ENCODE measurements at regions not wholly inside any gene's neighbourhood (a gene's known extent, or its start where the extent isn't known, plus 50 kb on each side); places are given as distances from the start of the nearest gene placed in this dataset.
"Not testable (repeated sequence)": the region's sequence is repeated elsewhere in the genome, so short reads cannot be mapped to it uniquely, and the experiment has no call there.

DNA sequence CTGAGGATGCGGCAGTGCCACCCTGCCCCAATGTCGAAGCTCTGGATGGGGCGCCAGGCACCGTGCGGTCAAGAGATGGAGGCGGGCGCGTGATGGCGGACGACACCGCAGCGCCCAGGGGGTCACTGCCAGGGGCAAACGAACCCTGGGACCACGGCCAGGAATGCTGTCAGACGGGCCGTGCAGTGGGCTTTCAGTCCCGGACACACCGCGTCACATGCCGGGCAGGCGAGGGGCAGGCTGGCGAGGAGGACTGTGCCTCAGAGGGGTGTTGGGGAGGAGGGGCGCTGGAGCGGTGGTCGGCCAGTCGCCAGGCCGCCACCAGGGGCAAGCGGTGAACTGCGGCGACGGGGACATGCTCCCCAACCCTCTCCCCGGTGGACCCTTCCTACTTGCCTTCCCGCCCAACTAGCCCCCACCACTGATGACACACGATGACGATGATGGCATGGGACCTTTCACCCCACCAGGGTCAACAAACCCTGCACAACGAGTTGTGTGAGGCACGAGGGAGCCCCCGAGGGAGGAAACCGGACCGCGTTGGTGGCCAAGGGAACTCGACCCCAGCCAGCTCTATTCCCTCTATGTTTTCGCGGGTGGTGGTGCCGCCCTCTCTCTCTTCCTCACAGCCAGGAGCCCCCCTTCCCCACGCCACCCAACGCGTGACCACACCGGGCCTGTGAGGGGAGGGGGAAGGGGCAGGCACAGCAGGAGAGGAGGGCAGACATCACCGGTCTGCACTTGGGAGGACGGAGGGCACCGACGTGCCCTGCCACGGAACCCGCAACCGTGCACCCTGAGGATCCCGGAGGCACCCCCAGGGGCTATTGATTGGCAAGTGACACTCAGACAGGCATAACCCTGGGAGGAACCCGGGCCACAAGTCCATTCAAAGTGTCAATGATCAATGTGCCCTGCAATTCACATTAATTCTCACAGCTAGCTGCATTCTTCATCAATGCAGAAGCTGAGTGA, 1960.9 kb upstream of the DEFB115 start:
- H3K4me3 ChIP-seq (ENCODE audit: low read depth, low read length) = no peak overlapping the region

DNA sequence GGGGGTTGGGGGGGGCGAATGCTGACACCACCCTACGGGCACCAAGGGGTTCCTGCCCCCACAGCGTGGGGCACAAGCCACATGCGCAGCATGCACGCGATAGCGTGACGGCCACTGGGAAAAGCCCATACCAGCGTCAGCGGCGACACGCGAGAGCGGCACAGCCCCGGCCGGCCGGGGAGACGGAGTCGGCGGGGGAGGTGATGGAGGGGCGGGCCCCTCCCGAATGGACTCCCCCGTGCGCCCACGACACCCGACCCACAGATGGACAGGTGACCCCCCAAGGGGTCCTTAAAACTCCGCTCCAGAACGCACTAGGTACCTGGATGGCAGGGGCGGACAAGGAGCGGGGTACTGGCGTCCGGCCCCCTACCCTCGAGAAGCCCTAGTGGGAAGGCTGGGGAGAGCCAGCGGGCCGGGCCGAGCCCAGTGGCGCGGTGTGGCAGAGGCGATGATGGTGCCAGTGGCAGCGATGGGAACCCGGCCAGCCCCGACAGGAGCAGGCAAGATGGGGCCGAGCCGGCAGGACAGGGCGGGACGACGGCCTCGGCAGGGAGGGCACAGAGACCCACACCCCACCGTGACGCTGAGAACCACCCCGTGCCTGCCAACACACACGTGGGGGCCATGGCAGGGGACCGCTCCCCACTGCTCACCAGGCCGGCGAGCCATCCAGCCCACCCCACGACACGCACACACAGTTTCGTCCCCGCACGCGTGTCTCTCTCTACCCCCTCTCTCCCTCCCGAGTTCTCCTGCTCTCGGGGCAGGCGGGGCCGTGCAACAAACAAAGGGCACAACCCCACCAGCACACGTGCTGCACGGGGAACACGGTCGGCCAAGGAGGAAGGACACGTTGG, 1959.8 kb upstream of the DEFB115 start:
- no peak overlapping the region for H3K4me3 ChIP-seq (ENCODE audit: low read depth, low read length)

DNA sequence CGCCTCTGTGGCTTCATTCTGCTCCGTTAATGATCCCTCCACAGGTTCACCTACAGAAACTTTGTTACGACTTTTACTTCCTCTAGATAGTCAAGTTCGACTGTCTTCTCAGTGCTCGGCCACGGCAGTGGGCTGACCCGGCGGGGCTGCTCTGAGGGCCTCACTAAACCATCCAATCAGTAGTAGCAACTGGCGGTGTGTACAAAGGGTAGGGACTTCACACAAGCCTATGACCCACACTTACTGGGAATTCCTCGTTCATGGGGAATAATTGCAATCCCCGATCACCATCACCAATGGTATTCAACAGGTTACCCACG, 1959.2 kb upstream of the DEFB115 start:
- no peak overlapping the region for H3K4me3 ChIP-seq (ENCODE audit: low read depth, low read length)

DNA sequence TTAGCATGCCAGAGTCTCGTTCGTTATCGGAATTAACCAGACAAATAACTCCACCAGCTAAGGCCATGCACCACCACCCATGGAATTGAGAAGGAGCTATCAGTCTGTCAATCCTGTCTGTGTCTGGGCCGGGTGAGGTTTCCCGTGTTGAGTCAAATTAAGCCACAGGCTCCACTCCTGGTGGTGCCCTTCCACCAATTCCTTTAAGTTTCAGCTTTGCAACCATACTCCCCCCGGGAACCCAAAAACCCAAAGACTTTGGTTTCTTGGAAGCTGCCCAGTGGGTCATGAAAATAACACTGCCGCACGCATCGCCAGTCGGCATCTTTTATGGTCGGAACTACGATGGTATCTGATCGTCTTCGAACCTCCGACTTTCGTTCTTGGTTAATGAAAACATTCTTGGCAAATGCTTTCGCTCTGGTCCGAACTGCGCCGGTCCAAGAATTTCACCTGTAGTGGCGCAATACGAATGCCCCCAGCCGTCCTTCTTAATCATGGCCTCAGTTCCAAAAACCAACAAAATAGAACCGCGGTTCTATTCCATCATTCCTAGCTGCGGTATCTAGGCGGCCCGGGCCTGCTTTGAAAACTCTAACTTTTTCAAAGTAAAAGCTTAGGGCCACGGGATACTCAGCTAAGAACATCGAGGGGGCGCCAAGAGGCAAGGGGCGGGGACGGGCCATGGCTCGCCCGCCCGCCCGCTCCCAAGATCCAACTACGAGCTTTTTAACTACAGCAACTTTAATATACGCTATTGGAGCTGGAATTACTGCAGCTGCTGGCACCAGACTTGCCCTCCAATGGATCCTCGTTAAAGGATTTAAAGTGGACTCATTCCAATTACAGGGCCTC, 1958.5 kb upstream of the DEFB115 start:
- no peak overlapping the region for H3K4me3 ChIP-seq (ENCODE audit: low read depth, low read length)

DNA sequence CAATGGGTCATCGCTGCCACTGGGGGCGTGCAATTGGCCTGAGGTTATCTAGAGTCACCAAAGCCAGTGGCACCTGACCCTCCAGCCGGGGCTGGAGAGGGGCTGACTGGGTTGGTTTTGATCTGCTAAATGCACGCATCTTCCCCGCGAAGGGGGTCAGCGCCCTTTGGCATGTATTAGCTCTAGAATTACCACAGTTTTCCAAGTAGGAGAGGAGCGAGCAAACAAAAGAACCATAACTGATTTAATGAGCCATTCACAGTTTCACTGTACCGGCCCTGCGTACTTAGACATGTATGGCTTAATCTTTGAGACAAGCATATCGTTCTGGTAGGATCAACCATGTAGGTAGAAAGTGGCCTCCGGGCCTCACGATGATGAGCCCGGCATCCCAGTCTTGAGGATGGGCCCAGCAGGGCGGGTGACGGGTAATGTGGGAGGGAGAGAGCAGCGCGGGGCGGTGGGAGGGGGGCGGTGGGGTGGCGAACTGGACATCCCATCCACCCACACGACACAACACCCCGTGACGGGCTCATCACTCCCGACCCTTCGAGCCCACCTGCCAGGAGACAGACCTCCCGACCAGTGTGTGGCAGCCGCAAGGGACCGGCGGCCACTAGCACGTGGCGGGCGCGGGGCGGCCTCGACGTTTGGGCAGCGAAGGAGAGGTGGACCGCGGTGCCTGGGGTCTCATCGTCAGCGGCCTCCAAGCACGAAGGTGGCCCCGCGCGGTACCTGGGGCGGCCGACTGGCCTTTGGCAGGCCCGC, 1957.5 kb upstream of the DEFB115 start:
- H3K4me3 ChIP-seq (ENCODE audit: low read depth, low read length) = no peak overlapping the region

DNA sequence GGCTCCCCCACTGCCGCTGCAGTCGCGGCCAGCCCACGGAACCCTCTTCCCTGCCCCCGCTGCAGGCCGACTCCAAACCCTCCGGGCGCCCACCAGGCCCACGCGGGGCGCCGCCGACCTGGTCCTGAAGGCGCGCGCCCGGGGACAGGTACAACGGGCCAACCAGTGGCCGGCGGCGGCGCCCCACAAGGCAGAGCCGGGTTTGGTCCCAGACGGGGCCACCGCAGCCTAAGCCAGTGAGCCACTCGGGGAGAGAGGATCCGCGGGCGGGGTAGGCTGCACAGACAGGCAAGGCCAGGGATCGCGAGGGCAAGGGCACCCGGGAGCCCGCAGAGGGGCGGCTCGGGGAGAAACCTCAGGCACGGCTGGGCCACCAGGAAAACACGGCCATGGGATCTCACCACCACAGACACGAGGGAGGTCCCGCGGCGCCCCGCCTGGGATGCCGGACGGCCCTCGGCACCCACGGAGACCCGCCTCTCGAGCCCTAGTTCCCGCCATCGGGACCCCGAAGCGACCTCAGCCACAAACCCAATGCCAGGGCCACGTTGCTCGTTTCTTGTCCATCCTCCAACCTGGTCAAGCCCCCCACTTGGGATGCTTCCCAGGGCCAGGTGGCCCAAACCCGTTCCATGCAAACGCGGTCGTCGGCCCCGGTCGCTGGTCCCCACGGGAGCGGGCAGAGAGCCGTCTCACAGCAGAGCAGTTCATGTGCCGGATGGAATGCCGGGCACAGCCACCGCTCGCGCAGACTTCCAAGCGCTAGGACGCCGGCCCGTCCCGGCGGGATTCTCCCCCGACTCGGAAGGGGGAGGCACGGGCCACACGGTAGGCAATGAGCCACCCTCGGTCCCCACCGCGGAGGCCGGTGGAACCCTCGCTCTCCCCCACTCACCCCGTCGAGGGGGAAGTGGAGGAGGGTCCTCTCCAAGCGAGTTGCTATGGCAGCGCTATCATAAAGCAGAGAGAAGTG, 1956.6 kb upstream of the DEFB115 start:
- H3K4me3 ChIP-seq (ENCODE audit: low read depth, low read length) = no peak overlapping the region

DNA sequence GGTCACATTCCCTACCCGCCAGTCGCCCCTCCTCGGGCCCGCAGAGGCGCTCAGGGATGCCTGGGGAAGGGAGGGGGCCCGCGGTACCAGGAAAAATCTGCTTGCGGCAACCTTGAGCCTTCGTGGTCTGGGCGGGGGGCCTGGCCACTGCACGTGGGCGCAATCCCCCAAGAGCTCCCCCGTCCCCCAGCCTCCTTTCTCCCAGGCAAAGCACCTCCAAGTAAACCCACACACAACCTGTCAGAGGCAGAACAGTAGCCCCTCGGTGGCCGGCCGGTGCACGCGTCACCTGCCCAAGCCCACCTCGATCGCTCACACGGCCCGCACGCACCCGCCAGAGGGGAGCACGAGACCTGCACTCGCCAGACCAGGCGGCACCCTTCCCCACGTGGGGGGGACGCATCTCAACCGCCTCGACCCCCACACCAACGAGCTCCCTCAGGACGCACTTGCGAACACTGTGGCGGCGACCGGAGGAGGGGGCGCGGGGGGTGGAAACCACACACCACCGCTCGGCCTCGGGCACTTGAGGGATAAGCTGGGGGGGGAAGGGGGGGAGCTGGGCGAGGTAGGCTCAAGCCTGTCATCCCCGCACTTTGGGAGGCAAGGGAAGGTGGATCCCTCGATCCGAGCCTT, 1955.7 kb upstream of the DEFB115 start:
- no peak overlapping the region for H3K4me3 ChIP-seq (ENCODE audit: low read depth, low read length)

DNA sequence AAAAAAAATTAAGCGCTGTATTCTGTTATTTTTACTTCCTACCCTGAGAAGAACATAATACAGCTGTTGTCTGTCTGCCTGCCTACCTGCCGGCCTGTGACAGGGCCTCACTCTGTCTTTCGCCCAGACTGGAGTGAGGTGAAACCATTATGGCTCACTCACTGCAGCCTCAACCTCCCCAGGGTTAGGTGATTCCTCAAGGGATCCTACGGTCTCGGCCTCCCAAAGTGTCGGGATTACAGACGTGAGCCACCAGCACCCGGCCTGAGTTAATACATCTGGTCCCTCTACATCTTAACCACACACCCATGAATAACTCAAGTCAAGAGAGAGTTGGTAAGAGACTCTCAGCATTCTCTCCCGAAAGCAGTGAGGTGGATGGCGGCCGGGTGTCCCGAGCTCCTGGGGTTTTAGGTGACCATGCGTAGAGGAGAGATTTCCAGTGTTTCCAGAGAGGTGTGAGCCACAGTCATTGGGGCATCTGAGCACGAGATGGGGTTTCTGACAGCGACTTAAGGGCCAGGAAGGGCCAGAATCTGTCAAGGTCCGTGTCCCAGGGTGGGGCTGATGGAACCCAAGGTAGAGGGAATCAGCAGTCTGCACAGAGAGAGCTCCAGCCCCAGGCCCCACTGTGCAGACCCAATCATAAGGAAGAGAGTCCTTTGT, 1954.4 kb upstream of the DEFB115 start:
- H3K4me3 ChIP-seq (ENCODE audit: low read depth, low read length) = no peak overlapping the region

DNA sequence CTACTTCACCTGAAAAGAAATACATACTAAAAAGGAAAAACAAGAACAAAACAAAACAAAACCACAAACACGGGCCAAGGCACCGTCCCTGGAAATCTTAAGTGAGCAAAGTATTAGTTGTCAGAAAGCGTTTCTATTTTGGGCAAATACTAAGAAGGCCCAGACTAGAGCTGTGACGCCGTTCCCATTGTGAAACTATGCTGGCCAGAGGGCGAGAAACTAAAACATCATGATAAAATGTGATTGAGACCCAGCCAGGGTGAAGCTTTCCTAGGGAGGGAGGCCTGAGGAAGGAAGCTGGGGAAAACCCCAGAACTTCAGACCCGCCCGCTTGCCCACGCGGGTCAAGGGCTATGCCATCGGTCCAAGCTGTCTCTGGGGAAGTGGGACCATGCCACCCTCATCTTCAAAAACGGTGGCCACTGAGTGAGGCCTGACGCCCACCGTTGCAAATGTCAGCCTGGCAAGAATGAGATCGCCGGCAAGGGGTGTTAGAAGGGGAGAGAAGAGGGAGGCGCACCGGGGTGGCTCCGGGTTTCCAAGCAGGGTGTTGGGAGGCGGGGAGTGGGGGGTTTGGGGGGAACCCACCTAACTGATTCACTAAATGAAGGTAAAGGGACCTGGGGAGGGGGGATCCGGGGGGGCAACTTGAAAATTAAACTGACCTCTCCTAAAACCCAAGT, 1950.9 kb upstream of the DEFB115 start:
- no peak overlapping the region for H3K4me3 ChIP-seq (ENCODE audit: low read depth, low read length)

DNA sequence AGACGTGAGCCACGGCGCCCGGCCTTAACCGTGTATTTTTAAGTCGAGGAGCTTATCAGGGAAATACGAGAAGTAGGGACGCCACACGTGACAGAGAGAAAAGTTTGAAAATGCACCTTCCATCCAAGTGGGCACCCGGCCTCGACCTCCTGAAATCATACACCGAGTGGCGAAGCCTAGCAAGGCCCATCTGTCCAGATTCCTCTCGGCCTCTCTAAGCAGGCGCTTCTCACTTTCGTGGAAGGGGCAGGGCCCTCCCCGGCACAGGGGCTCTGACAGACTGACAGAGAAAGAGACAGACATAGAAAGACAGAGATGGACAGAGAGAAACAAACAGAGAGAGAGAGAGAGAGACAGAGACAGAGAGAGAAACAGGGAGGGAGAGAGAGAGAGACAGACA, 1950.0 kb upstream of the DEFB115 start:
- not testable (repeated sequence) for H3K4me3 ChIP-seq (ENCODE audit: low read depth, low read length)

DNA sequence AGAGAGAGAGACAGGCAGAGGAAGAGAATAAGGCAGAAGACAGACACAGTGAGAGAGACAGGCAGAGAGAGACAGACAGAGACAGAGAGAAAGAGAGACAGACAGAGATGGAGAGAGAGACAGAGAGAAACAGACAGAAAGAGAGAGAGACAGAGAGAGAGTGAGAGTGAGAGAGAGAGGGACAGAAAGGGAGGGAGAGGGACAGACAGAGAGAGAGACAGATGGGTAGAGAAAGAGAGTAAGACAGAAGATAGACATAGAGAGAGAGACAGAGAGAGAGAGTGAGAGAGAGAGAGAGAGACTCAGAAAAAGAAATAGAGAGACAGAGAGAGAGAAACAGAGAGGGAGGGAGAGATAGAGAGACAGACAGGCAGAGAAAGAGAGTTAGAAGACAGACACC, 1948.5 kb upstream of the DEFB115 start:
- H3K4me3 ChIP-seq (ENCODE audit: low read depth, low read length) = not testable (repeated sequence)

DNA sequence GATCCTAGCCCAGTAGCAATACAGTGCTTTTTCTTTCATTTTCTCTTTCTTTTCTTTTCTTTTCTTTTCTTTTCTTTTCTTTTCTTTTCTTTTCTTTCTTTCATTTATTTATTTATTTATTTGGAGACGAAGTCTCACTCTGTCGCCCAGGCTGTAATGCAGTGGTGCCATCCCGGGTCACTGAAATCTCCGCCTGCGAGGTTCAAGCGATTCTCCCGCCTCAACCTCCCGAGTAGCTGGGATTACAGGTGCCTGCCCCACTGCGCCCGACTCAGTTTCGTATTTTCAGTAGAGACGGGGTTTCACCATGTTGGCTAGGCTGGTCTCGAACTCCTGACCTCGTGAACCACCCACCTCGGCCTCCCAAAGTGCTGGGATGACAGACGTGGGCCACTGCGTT, 1948.0 kb upstream of the DEFB115 start:
- H3K4me3 ChIP-seq (ENCODE audit: low read depth, low read length) = not testable (repeated sequence)

DNA sequence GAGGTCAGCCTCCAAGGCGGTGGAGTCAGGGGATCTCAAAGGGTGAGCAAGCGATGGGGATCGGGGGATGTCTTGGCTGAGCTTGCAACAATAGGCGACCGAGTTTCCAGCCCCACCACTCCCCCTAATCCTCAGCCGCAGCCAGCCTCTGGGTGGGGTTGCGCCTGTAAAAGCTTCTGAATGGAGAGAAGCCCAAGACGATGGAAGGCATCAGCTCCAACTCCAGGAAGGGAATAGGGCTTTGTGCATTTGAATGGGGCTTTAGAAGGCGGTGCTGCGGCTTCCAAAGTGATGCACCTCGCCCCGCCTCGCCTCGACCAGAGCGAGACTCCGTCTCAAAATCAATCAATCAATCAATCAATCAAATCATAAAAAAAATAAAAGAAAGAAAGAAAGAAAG, 1946.4 kb upstream of the DEFB115 start:
- H3K4me3 ChIP-seq (ENCODE audit: low read depth, low read length) = not testable (repeated sequence)

DNA sequence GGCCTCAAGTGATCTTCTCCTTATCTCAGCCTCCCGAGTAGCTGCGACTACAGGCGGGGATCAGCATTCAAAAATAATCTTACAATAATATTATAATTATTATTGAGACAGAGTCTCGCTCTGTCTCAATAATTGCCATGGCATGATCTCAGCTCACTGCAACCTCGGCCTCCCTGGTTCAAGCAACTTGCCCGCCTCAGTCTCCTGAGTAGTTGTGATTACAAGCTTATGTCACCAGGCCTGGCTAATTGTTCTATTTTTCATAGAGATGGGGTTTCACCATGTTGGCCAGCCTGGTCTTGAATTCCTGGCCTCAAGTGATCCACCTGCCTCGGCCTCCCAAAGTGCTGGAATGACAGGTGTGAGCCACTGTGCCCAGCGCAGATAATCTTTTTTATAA, 1944.8 kb upstream of the DEFB115 start:
- H3K4me3 ChIP-seq (ENCODE audit: low read depth, low read length) = not testable (repeated sequence)

DNA sequence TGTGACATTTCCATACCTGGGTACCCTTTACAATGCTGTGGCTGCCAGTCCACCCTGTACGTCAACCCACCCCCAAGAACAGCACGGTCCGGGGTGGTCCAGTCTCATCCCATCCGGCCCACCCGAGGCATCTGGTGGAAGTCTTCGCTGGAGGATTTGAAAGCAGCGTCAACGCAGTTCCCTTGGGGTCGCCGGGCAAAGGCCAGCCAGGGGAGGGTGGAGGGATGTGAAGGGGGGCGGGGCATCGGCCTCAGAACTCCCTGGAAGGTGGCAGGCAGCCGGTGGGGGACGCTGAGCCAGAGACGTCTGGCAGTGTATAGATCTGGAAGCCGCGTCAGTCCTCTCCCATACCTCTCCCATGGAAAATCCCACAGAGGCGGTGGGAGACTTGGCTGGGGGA, 1944.0 kb upstream of the DEFB115 start:
- H3K4me3 ChIP-seq (ENCODE audit: low read depth, low read length) = no peak overlapping the region

DNA sequence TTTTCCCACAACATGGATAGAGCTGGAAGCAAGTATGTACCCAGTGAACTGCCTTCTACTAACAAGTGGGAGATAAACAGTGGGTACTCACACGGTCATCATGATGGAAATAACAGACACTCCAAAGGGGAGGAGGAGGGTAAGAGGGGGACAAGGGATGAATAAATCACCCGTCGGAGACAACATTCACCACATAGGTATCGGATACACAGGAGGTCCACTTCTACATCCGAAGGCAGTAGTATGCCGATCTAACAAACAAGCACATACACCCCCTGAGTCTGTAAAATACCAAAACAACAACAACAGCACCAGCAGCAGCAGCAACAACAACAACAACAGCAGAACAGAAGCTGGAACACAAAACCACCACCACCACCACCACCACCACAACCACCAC, 1943.2 kb upstream of the DEFB115 start:
- no peak overlapping the region for H3K4me3 ChIP-seq (ENCODE audit: low read depth, low read length)

DNA sequence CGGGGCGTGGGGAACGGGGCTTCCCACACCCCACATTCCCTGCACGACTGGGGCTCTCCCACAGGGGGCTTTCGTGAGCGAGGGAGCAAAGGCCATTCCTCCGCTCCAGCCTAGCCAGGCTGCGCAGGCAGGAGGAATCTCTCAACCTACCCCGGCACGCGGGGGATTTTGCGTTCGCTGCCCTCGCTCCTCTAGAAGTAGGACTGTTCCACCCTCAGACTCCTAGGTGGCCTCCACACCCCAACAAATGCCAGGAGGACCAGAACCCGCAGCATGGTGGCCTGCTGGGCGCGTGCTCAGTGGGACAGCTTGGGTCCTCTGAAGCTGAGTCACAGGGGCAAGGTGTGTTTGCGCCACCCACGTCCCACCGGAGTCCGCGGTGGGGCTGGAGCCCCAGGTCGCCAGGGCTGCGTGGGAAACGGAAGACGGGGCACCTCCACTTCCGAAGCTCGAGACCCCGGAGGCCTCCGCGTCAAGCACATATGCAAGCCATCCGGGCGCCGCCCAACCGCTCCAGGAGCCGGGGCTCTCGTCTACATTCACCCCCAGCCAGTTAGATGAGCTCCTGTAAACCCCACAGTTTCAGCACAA, 1938.5 kb upstream of the DEFB115 start:
- H3K4me3 ChIP-seq (ENCODE audit: low read depth, low read length) = no peak overlapping the region

Measured in iPS-11a (cell line).